Keratinocyte (primary cell): ENCODE measurements at regions not wholly inside any gene's neighbourhood (a gene's known extent, or its start where the extent isn't known, plus 50 kb on each side); places are given as distances from the start of the nearest gene placed in this dataset.
A peak's percentile ranks its signal among the peaks of the same experiment; 100 is the strongest.

Source experiments
- DNase-seq: peaks from one replicate; pipeline ENCODE4 v3.0.0-alpha.2; 2011; ENCODE audit warnings: low read depth, missing footprints, low spot score
- FAIRE-seq: peaks from 2 replicates; lab custom pipeline; 2011; peaks lifted over from hg19 to GRCh38; lab: Jason Lieb, UNC
- H2AFZ ChIP-seq: 2 replicates; pipeline ENCODE4 v1.6.0; 2012; ENCODE audit warnings: low read length, control low read depth, inconsistent platforms; ENCODE audit not compliant: control insufficient read depth
- H3K27ac ChIP-seq: 2 replicates; pipeline ENCODE4 v1.5.1; 2011; ENCODE audit warnings: low read length; ENCODE audit not compliant: control insufficient read depth, insufficient read depth
- H3K27me3 ChIP-seq: 3 replicates; pipeline ENCODE4 v1.6.0; 2011; ENCODE audit warnings: low read length; ENCODE audit not compliant: control insufficient read depth, insufficient read depth; ENCODE audit errors: extremely low read depth
- H3K36me3 ChIP-seq, 2 experiments: 2 replicates in 1 of 2; 3 replicates in 1 of 2; pipeline ENCODE4 v1.5.1; 2011; ENCODE audit warnings: low read length in 2 of 2, mild to moderate bottlenecking in 1 of 2; ENCODE audit not compliant: control insufficient read depth in 2 of 2, insufficient read depth in 2 of 2; ENCODE audit errors: extremely low read depth in 1 of 2
- H3K4me1 ChIP-seq: 3 replicates; pipeline ENCODE4 v1.5.1; 2011; ENCODE audit warnings: low read length; ENCODE audit not compliant: control insufficient read depth, insufficient read depth; ENCODE audit errors: extremely low read depth
- H3K4me2 ChIP-seq: 3 replicates; pipeline ENCODE4 v1.6.0; 2011; ENCODE audit warnings: low read depth, low read length; ENCODE audit not compliant: control insufficient read depth, insufficient read depth; ENCODE audit errors: extremely low read depth
- H3K4me3 ChIP-seq, 3 experiments: fragments of 200-600 bp in 1 of 3; sonication (generic) in 1 of 3; 2 replicates in 2 of 3; 3 replicates in 1 of 3; pipeline ENCODE4 v1.5.1; 2011 to 2016; ENCODE audit warnings: low read length in 3 of 3, mild to moderate bottlenecking in 3 of 3, control low read depth in 2 of 3, inconsistent platforms in 1 of 3, low read depth in 1 of 3, mixed read lengths in 1 of 3, mixed run types in 1 of 3, moderate library complexity in 1 of 3; ENCODE audit not compliant: control insufficient read depth in 2 of 3, insufficient read depth in 2 of 3; ENCODE audit errors: extremely low read depth in 1 of 3
- H3K79me2 ChIP-seq: 2 replicates; pipeline ENCODE4 v1.6.0; 2012; ENCODE audit warnings: low read length; ENCODE audit not compliant: control insufficient read depth, insufficient read depth
- H3K9ac ChIP-seq: 3 replicates; pipeline ENCODE4 v1.6.0; 2011; ENCODE audit warnings: low read length; ENCODE audit not compliant: control insufficient read depth, insufficient read depth; ENCODE audit errors: extremely low read depth
- H3K9me1 ChIP-seq: 3 replicates; pipeline ENCODE4 v1.6.0; 2011; ENCODE audit warnings: low read length; ENCODE audit not compliant: control insufficient read depth, insufficient read depth; ENCODE audit errors: extremely low read depth
- H3K9me3 ChIP-seq: 2 replicates; pipeline ENCODE4 v1.5.1; 2012; ENCODE audit warnings: low read depth, low read length; ENCODE audit not compliant: control insufficient read depth
- H4K20me1 ChIP-seq: 3 replicates; pipeline ENCODE4 v1.6.0; 2011; ENCODE audit warnings: low read length; ENCODE audit not compliant: control insufficient read depth, insufficient read depth; ENCODE audit errors: extremely low read depth
- EZH2 ChIP-seq: IDR thresholded peaks from one replicate; pipeline ENCODE4 v1.6.1; 2012; ENCODE audit warnings: inconsistent platforms, mild to moderate bottlenecking, low read length, moderate library complexity
- dilution Hi-C: fragments of 300-500 bp; cut with MboI; formaldehyde crosslinking; loops from one replicate; pipeline ENCODE4 v1.7.0; 2020; ENCODE audit warnings: low sequenced_read_pairs; ENCODE audit not compliant: extremely low pct_ligation_motif_present
- TF ChIP-seq, protein P1 (sequence below), 3 experiments: IDR thresholded peaks in 1 of 3; conservative IDR thresholded peaks in 1 of 3; optimal IDR thresholded peaks in 1 of 3; 2 replicates in 2 of 3; 3 replicates in 1 of 3; pipeline versions ENCODE3 to v1.5.1; 2011; ENCODE audit warnings: low read length in 3 of 3, mild to moderate bottlenecking in 3 of 3, moderate library complexity in 2 of 3, control low read depth in 1 of 3, inconsistent platforms in 1 of 3; ENCODE audit not compliant: insufficient read depth in 2 of 3; ENCODE audit errors: extremely low read depth in 1 of 3

GRCh38 chr5:89313044-89313443, 430.1 kb upstream of the MEF2C start:
- FAIRE-seq (peak; percentile 52), DNase-seq (peak; percentile 45)
- Histone ChIP-seq H3K36me3 (no peaks in the 10 kb centered on the region), H3K4me2 (no peak overlapping the region), H3K9ac (no peak overlapping the region), H3K4me3 (no peak overlapping the region), H3K9me1 (no peaks in the 10 kb centered on the region), H2AFZ (no peak overlapping the region), H3K27me3 (no peaks in the 10 kb centered on the region), H3K79me2 (no peaks in the 10 kb centered on the region), H3K27ac (peak overlapping the region; percentile 49), H3K4me1 (peaks cover 11% of the 10 kb centered on the region), H3K9me3 (no peaks in the 10 kb centered on the region), H4K20me1 (no peaks in the 10 kb centered on the region)
- dilution Hi-C loops: no loop called here
- TF ChIP-seq, protein P1, sequence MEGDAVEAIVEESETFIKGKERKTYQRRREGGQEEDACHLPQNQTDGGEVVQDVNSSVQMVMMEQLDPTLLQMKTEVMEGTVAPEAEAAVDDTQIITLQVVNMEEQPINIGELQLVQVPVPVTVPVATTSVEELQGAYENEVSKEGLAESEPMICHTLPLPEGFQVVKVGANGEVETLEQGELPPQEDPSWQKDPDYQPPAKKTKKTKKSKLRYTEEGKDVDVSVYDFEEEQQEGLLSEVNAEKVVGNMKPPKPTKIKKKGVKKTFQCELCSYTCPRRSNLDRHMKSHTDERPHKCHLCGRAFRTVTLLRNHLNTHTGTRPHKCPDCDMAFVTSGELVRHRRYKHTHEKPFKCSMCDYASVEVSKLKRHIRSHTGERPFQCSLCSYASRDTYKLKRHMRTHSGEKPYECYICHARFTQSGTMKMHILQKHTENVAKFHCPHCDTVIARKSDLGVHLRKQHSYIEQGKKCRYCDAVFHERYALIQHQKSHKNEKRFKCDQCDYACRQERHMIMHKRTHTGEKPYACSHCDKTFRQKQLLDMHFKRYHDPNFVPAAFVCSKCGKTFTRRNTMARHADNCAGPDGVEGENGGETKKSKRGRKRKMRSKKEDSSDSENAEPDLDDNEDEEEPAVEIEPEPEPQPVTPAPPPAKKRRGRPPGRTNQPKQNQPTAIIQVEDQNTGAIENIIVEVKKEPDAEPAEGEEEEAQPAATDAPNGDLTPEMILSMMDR (optimal IDR thresholded peaks at IDR 0.05 in 1 of 3, IDR thresholded peaks at IDR 0.05 in 1 of 3, conservative IDR thresholded peaks at IDR 0.05 in 1 of 3; ENCODE audit: extremely low read depth in 1 of 3, insufficient read depth in 2 of 3, low read length in 3 of 3): no peak
- TF ChIP-seq EZH2: no peak

DNA sequence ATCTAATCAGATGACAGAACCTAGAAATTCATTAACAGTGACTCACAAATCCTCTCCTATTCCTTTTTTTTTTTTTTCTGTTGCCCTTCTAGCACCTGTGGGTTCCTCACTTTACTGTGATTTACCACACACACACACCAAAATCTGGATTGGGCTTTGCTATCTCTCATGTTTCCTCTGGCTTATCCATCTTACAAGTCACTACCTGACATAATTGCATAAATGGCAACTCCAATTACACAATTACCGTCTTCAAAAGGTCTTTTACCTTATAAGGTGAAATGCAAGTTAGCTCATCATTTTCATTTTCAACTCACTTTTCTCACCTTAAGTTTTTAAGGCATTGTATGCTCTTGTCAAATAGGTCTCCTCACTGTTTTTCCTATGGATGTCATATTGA, 426.3 kb upstream of the MEF2C start:
- no peaks in the 10 kb centered on the region for H3K9me1 ChIP-seq
- FAIRE-seq: no peak
- dilution Hi-C loops: no loop called here
- H3K4me3 ChIP-seq: no peak overlapping the region
- H2AFZ ChIP-seq: no peak overlapping the region
- no peak overlapping the region for H3K9ac ChIP-seq
- DNase-seq: peak; percentile 32
- H3K27ac ChIP-seq: no peak overlapping the region
- H3K36me3 ChIP-seq: no peaks in the 10 kb centered on the region
- no peak overlapping the region for H3K4me2 ChIP-seq
- peaks cover 8% of the 10 kb centered on the region for H3K4me1 ChIP-seq
- H3K27me3 ChIP-seq: no peaks in the 10 kb centered on the region
- no peaks in the 10 kb centered on the region for H4K20me1 ChIP-seq
- H3K9me3 ChIP-seq: no peaks in the 10 kb centered on the region
- H3K79me2 ChIP-seq: no peaks in the 10 kb centered on the region
- TF ChIP-seq EZH2: no peak
- TF ChIP-seq, protein P1 (optimal IDR thresholded peaks at IDR 0.05 in 1 of 3, IDR thresholded peaks at IDR 0.05 in 1 of 3, conservative IDR thresholded peaks at IDR 0.05 in 1 of 3; ENCODE audit: extremely low read depth in 1 of 3, insufficient read depth in 2 of 3, low read length in 3 of 3): no peak
